ENCODE measurements at regions not wholly inside any gene's neighbourhood (a gene's known extent, or its start where the extent isn't known, plus 50 kb on each side); places are given as distances from the start of the nearest gene placed in this dataset.

DNA sequence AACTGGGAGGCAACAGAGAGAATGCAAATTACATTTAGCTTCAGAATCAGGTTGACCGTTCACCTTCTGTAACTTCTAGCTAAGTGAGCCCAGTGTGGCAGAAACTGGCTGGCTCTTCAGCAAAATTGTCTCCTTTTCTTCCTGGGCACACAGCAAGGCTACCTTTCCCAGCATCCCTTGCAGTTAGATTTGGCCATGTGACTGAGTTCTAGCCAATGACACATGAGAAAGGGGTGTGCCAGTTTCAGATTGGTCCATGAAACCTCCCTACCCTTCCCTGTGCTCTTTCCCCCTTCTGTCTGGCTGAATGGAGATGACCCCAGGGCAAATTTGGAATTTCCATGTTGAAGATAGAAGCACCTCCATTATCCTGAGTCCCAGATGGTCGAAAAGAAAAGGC is 72.5 kb upstream of the SMIM23 start:
- TF ChIP-seq, protein P1, sequence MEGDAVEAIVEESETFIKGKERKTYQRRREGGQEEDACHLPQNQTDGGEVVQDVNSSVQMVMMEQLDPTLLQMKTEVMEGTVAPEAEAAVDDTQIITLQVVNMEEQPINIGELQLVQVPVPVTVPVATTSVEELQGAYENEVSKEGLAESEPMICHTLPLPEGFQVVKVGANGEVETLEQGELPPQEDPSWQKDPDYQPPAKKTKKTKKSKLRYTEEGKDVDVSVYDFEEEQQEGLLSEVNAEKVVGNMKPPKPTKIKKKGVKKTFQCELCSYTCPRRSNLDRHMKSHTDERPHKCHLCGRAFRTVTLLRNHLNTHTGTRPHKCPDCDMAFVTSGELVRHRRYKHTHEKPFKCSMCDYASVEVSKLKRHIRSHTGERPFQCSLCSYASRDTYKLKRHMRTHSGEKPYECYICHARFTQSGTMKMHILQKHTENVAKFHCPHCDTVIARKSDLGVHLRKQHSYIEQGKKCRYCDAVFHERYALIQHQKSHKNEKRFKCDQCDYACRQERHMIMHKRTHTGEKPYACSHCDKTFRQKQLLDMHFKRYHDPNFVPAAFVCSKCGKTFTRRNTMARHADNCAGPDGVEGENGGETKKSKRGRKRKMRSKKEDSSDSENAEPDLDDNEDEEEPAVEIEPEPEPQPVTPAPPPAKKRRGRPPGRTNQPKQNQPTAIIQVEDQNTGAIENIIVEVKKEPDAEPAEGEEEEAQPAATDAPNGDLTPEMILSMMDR (IDR thresholded peaks at IDR 0.05; ENCODE audit: insufficient read depth, low read length, poor library complexity, severe bottlenecking) = no peak
- no peak for DNase-seq (ENCODE audit: low read depth)
- Histone ChIP-seq H3K27me3 (ENCODE audit: control insufficient read depth, insufficient read depth, low read length) (peaks cover 3% of the 10 kb centered on the region), H3K4me3 (ENCODE audit: low read depth, low read length) (no peak overlapping the region), H3K36me3 (ENCODE audit: control insufficient read depth, insufficient read depth, low read length) (no peaks in the 10 kb centered on the region)

DNA sequence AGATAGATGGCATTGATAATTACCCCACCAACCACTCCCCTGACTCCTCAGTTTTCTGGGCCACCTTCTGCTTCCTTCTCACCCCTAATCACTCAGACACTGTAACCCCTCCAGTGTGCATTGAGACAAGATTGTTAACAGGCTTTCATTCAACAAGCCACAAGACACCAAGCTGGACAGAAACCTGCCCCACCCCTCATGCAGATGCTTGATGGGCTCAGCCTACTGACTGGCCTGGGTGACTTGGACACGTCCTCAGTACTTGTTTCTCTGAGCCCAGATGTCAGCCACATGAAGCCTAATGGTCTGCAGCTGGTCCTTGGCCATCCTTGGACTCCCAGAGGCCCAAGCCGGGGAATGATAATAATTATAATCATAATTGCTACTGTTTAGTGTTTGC is 71.4 kb upstream of the SMIM23 start:
- DNase-seq (ENCODE audit: low read depth) = no peak
- peaks cover 3% of the 10 kb centered on the region for H3K27me3 ChIP-seq (ENCODE audit: control insufficient read depth, insufficient read depth, low read length)
- TF ChIP-seq, protein P1 (IDR thresholded peaks at IDR 0.05; ENCODE audit: insufficient read depth, low read length, poor library complexity, severe bottlenecking) = no peak
- no peak overlapping the region for H3K4me3 ChIP-seq (ENCODE audit: low read depth, low read length)
- no peaks in the 10 kb centered on the region for H3K36me3 ChIP-seq (ENCODE audit: control insufficient read depth, insufficient read depth, low read length)

DNA sequence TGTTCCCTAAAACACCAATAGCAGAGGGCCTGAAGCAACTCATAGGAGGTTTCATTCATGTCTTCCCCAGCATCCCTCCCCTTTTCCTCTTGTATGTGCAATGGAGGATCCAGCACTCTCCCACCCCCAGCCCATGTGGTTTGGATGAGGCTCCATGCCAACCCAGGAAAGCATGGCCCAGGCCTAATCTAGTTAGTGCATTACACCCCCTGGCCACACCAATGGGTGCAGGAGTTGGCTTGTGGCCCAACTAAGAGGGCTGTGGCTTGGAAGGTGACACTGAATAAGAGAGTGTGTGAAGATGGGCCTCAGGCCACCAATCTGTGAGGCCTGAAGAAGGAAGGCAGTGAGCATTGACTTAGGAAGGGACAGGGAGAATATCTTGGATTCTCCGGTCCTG is 70.8 kb upstream of the SMIM23 start:
- Histone ChIP-seq H3K4me3 (ENCODE audit: low read depth, low read length) (no peak overlapping the region), H3K36me3 (ENCODE audit: control insufficient read depth, insufficient read depth, low read length) (no peaks in the 10 kb centered on the region), H3K27me3 (ENCODE audit: control insufficient read depth, insufficient read depth, low read length) (peaks cover 3% of the 10 kb centered on the region)
- no peak for DNase-seq (ENCODE audit: low read depth)
- TF ChIP-seq, protein P1 (IDR thresholded peaks at IDR 0.05; ENCODE audit: insufficient read depth, low read length, poor library complexity, severe bottlenecking) = no peak

DNA sequence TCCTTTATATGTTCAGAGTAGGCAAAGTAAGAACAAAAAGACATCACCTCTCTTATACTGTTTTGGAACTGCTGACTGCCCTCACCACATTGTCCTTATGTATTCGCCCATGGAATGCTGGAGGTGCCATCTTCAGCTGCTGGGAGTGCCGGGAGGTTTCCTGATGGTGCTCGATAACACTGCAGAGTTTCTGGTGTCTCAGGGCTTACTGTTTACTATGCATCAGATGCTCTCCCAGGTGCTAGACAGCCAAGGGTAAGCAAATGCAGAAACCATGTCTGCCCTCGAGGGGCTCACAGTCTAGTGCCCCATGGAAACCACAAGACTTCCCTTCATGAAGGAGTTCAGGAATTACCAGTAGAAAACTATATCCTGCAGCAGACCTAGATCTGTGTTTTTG is 70.1 kb upstream of the SMIM23 start:
- DNase-seq (ENCODE audit: low read depth) = no peak
- H3K4me3 ChIP-seq (ENCODE audit: low read depth, low read length) = no peak overlapping the region
- TF ChIP-seq, protein P1 (IDR thresholded peaks at IDR 0.05; ENCODE audit: insufficient read depth, low read length, poor library complexity, severe bottlenecking) = no peak
- H3K36me3 ChIP-seq (ENCODE audit: control insufficient read depth, insufficient read depth, low read length) = no peaks in the 10 kb centered on the region
- peaks cover 3% of the 10 kb centered on the region for H3K27me3 ChIP-seq (ENCODE audit: control insufficient read depth, insufficient read depth, low read length)

DNA sequence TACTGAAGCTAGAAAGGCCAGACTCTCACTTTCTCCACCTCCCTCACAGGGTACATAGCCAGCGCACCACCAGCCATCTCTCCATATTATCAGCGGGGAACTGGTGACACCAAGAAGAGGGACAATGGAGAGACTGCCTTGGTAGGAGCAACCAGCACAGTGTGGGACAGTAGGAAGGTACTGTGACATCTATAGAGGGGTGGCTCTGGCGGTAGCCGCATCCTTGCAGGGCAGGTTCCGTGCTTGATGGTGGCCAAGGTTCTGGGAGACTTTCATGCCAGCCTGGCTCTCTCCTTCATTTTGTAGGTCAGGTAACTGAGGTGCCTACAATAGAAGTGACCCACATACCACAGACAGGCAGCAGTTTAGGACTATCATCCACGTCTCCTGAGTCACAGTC is 65.5 kb upstream of the SMIM23 start:
- Histone ChIP-seq H3K36me3 (ENCODE audit: control insufficient read depth, insufficient read depth, low read length) (no peaks in the 10 kb centered on the region), H3K27me3 (ENCODE audit: control insufficient read depth, insufficient read depth, low read length) (peaks cover 11% of the 10 kb centered on the region), H3K4me3 (ENCODE audit: low read depth, low read length) (no peak overlapping the region)
- no peak for DNase-seq (ENCODE audit: low read depth)
- TF ChIP-seq, protein P1 (IDR thresholded peaks at IDR 0.05; ENCODE audit: insufficient read depth, low read length, poor library complexity, severe bottlenecking) = no peak

DNA sequence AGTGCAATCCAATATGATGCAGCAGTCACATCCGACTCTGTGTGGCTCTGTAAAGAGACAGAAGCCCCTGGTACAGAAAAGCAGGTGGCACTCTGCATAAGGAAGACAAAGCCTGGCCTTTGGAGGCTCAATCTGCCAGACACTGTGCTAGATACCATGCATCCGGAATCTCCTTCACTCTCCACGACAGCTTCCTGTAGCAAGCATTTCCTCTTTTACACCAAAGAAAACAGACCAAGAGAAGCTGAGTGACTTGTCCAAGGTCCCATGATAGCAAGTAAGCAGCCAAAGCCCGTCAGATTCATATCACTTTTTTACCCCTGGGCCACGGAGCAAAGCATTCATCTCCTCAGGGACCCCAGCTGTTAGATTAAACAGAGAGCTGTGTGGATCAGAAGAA is 64.2 kb upstream of the SMIM23 start:
- no peak for DNase-seq (ENCODE audit: low read depth)
- Histone ChIP-seq H3K4me3 (ENCODE audit: low read depth, low read length) (no peak overlapping the region), H3K36me3 (ENCODE audit: control insufficient read depth, insufficient read depth, low read length) (no peaks in the 10 kb centered on the region), H3K27me3 (ENCODE audit: control insufficient read depth, insufficient read depth, low read length) (peaks cover 8% of the 10 kb centered on the region)
- TF ChIP-seq, protein P1 (IDR thresholded peaks at IDR 0.05; ENCODE audit: insufficient read depth, low read length, poor library complexity, severe bottlenecking) = no peak
